Activated CD4-positive, CD25-positive, alpha-beta regulatory T cell treated with anti-CD3 and anti-CD28 coated beads, Interleukin-2, amount 50 U/mL, for 72 hours (primary cell): ENCODE measurements at regions not wholly inside any gene's neighbourhood (a gene's known extent, or its start where the extent isn't known, plus 50 kb on each side); places are given as distances from the start of the nearest gene placed in this dataset.
"Not testable (repeated sequence)": the region's sequence is repeated elsewhere in the genome, so short reads cannot be mapped to it uniquely, and the experiment has no call there.

Experiments
- DNase-seq: peaks from one replicate; pipeline ENCODE4 v3.0.0; 2021

- no peak for DNase-seq
These were observed 994.0 kb downstream of the TSN start for GRCh38 chr2:122749405-122749804.

- no peak for DNase-seq
These were observed 994.6 kb downstream of the TSN start for GRCh38 chr2:122750095-122750494.

- no peak for DNase-seq
These were observed 995.4 kb downstream of the TSN start for GRCh38 chr2:122750808-122751207.

GRCh38 chr2:122753336-122753735, 997.9 kb downstream of the TSN start:
- no peak for DNase-seq

GRCh38 chr2:122754561-122754960, 999.1 kb downstream of the TSN start:
- DNase-seq = no peak

- DNase-seq = no peak
These were observed 999.9 kb downstream of the TSN start for GRCh38 chr2:122755281-122755780.

- DNase-seq = no peak
These were observed 1003.5 kb downstream of the TSN start for GRCh38 chr2:122758967-122759366.

- no peak for DNase-seq
These were observed 1008.6 kb downstream of the TSN start for GRCh38 chr2:122764014-122764413.

- DNase-seq = no peak
These were observed 1024.8 kb downstream of the TSN start for GRCh38 chr2:122780251-122780650.

- DNase-seq = no peak
These were observed 1038.6 kb downstream of the TSN start for GRCh38 chr2:122794100-122794499.

- no peak for DNase-seq
These were observed 1040.3 kb downstream of the TSN start for GRCh38 chr2:122795763-122796162.

GRCh38 chr2:122799391-122799790, 1043.9 kb downstream of the TSN start:
- DNase-seq = no peak

GRCh38 chr2:122800781-122801180, 1045.3 kb downstream of the TSN start:
- DNase-seq = no peak

- no peak for DNase-seq
These were observed 1049.0 kb downstream of the TSN start for GRCh38 chr2:122804494-122804893.

GRCh38 chr2:122805346-122805745, 1049.9 kb downstream of the TSN start:
- no peak for DNase-seq

GRCh38 chr2:122808286-122808969, 1053.0 kb downstream of the TSN start:
- DNase-seq = no peak

- not testable (repeated sequence) for DNase-seq
These were observed 1056.8 kb downstream of the TSN start for GRCh38 chr2:122812214-122812613.

GRCh38 chr2:122815120-122815519, 1059.7 kb downstream of the TSN start:
- DNase-seq = no peak

GRCh38 chr2:122816803-122817202, 1061.4 kb downstream of the TSN start:
- no peak for DNase-seq

- DNase-seq = no peak
These were observed 1066.9 kb downstream of the TSN start for GRCh38 chr2:122822319-122822718.

GRCh38 chr2:122830157-122830556, 1074.7 kb downstream of the TSN start:
- no peak for DNase-seq

GRCh38 chr2:122831649-122832048, 1076.2 kb downstream of the TSN start:
- no peak for DNase-seq

- DNase-seq = no peak
These were observed 1088.1 kb downstream of the TSN start for GRCh38 chr2:122843503-122843902.

GRCh38 chr2:122851161-122851560, 1095.7 kb downstream of the TSN start:
- DNase-seq = no peak

GRCh38 chr2:122851972-122852531, 1096.6 kb downstream of the TSN start:
- no peak for DNase-seq
